K562 (cell line): ENCODE measurements at regions not wholly inside any gene's neighbourhood (a gene's known extent, or its start where the extent isn't known, plus 50 kb on each side); places are given as distances from the start of the nearest gene placed in this dataset.

Source experiments
- ATAC-seq: fragments of 200-7000 bp; cut with Tn5 transposase; 3 replicates; pipeline ENCODE4 v1.9.1; 2020; ENCODE audit warnings: moderate library complexity
- BruUV-seq: library from RNA; stranded (reverse); fragments of 400-500 nt; replicated peaks from 2 replicates; lab custom pipeline; 2021; lab: Mats Ljungman, UMichigan
- CTCF ChIA-PET: fragments of 300-600 bp; formaldehyde crosslinking; extraction: SDS; loops from one replicate; lab custom pipeline; 2021; ENCODE audit warnings: low intra/inter-chr PET ratio; lab: Yijun Ruan, JAX
- POLR2A ChIA-PET: fragments of 300-600, 350-650 bp; sonication (Branson Sonifier 250); formaldehyde crosslinking; extraction: SDS; loops from one replicate; lab custom pipeline; 2021; ENCODE audit warnings: antibody characterized with exemption, inconsistent platforms; lab: Yijun Ruan, JAX
- DNase-seq, 4 experiments: peaks; one replicate each; pipeline versions ENCODE4 v3.0.0 to v3.0.0-alpha.2; 2011 to 2018; ENCODE audit warnings: low spot score in 3 of 4, mixed read lengths in 3 of 4; ENCODE audit errors: extremely low read depth in 1 of 4
- FAIRE-seq: peaks from 2 replicates; lab custom pipeline; 2011; peaks lifted over from hg19 to GRCh38; lab: Jason Lieb, UNC
- H2AFZ ChIP-seq: 2 replicates; pipeline ENCODE4 v1.6.0; 2011; ENCODE audit warnings: low read depth, low read length, control low read depth, inconsistent platforms
- H3K27ac ChIP-seq: fragments of 200-600 bp; 3 replicates; pipeline ENCODE4 v1.8.0; 2011; ENCODE audit warnings: low read depth, mild to moderate bottlenecking, control low read depth, inconsistent platforms, low read length, moderate library complexity, mixed read lengths; ENCODE audit errors: extremely low read depth
- H3K27me3 ChIP-seq, 2 experiments: fragments of 300-600 bp in 1 of 2; 2 replicates in 1 of 2; 3 replicates in 1 of 2; pipeline versions ENCODE4 v1.6.0 to v1.8.0; 2011; ENCODE audit warnings: inconsistent platforms in 2 of 2, low read length in 2 of 2, mild to moderate bottlenecking in 1 of 2, mixed read lengths in 1 of 2, moderate library complexity in 1 of 2; ENCODE audit not compliant: control insufficient read depth in 2 of 2, insufficient read depth in 2 of 2
- H3K36me3 ChIP-seq: fragments of 300-600 bp; 3 replicates; pipeline ENCODE4 v1.8.0; 2011; ENCODE audit warnings: mild to moderate bottlenecking, low read length, inconsistent platforms; ENCODE audit not compliant: control insufficient read depth, insufficient read depth
- H3K4me1 ChIP-seq, 2 experiments: fragments of 200-600 bp in 1 of 2; replicated peaks in 1 of 2; 2 replicates in 1 of 2; 3 replicates in 1 of 2; pipeline versions ENCODE4 v1.5.1 to v1.8.0; 2011; ENCODE audit warnings: inconsistent platforms in 2 of 2, low read length in 2 of 2, mild to moderate bottlenecking in 1 of 2, mixed read lengths in 1 of 2, moderate library complexity in 1 of 2; ENCODE audit not compliant: control insufficient read depth in 2 of 2, insufficient read depth in 2 of 2
- H3K4me2 ChIP-seq: 2 replicates; pipeline ENCODE4 v1.6.1; 2011; ENCODE audit warnings: low read length, control low read depth, inconsistent platforms, mixed read lengths; ENCODE audit not compliant: insufficient read depth
- H3K4me3 ChIP-seq: fragments of 200-600 bp; sonication (generic), shearing (Covaris generic); 2 replicates; pipeline ENCODE4 v1.5.1; 2016; ENCODE audit warnings: control low read depth, inconsistent platforms
- H3K79me2 ChIP-seq: fragments of 200-600 bp; 3 replicates; pipeline ENCODE4 v1.8.0; 2011; ENCODE audit warnings: low read length, inconsistent platforms; ENCODE audit not compliant: control insufficient read depth, insufficient read depth
- H3K9ac ChIP-seq, 2 experiments: 2 replicates each; pipeline versions ENCODE4 v1.6.0 to v1.6.1; 2011; ENCODE audit warnings: low read depth in 2 of 2, low read length in 2 of 2, control low read depth in 1 of 2, inconsistent platforms in 1 of 2, mild to moderate bottlenecking in 1 of 2, mixed read lengths in 1 of 2; ENCODE audit not compliant: insufficient read depth in 1 of 2
- H3K9me1 ChIP-seq: one replicate; pipeline ENCODE4 v1.6.0; 2011; ENCODE audit warnings: inconsistent platforms, mild to moderate bottlenecking, low read length, moderate library complexity; ENCODE audit not compliant: control insufficient read depth, insufficient read depth
- H3K9me3 ChIP-seq: replicated peaks from 2 replicates; pipeline ENCODE4 v1.5.1; 2011; ENCODE audit warnings: low read depth, low read length, inconsistent platforms; ENCODE audit not compliant: control insufficient read depth, insufficient read depth
- H4K20me1 ChIP-seq: replicated peaks from 2 replicates; pipeline ENCODE4 v1.6.1; 2011; ENCODE audit warnings: low read length, inconsistent platforms, mixed read lengths; ENCODE audit not compliant: control insufficient read depth, insufficient read depth
- BRD9 ChIP-seq: fragments of 450-650 bp; IDR thresholded peaks from 2 replicates; pipeline ENCODE4 v1.6.1; 2018; ENCODE audit warnings: low read depth; ENCODE audit not compliant: partially characterized antibody
- SETDB1 ChIP-seq: IDR thresholded peaks from one replicate; pipeline ENCODE4 v1.6.1; 2012; ENCODE audit warnings: low read length, control low read depth, inconsistent platforms
- WGBS: fragments of 100-300 bp; shearing (Covaris generic); methylation state at CpG from one replicate; pipeline ENCODE4 v1.1.6; 2016; ENCODE audit warnings: low coverage, mixed read lengths; ENCODE audit not compliant: insufficient coverage; ENCODE audit errors: missing lambda C conversion rate; 5-methylcytosine and 5-hydroxymethylcytosine counted together
- in situ Hi-C: fragments of 300-500 bp; cut with MboI; formaldehyde crosslinking; loops from 4 replicates; pipeline ENCODE4 v1.15.0; 2018; ENCODE audit warnings: inconsistent platforms, mixed read lengths
- intact Hi-C: fragments of 100-400 bp; cut with micrococcal nuclease; formaldehyde crosslinking; loops from 2 replicates; pipeline ENCODE4 v1.14.2; 2022
- TF ChIP-seq, protein P1 (sequence below): fragments of 450-650 bp; IDR thresholded peaks from 2 replicates; pipeline ENCODE4 v1.6.1; 2017; ENCODE audit warnings: antibody characterized with exemption, mild to moderate bottlenecking
- TF ChIP-seq, protein P2 (sequence below): fragments of 450-650 bp; conservative IDR thresholded peaks from 2 replicates; pipeline ENCODE4 v1.6.1; 2016; ENCODE audit warnings: missing genetic modification characterization, low read depth, mild to moderate bottlenecking, missing compliant biosample characterization, moderate library complexity
- TF ChIP-seq, protein P3 (sequence below): fragments of 150-350 bp; IDR thresholded peaks from 2 replicates; pipeline ENCODE4 v1.6.1; 2014; ENCODE audit warnings: low read depth, mild to moderate bottlenecking, low read length, borderline replicate concordance

DNA sequence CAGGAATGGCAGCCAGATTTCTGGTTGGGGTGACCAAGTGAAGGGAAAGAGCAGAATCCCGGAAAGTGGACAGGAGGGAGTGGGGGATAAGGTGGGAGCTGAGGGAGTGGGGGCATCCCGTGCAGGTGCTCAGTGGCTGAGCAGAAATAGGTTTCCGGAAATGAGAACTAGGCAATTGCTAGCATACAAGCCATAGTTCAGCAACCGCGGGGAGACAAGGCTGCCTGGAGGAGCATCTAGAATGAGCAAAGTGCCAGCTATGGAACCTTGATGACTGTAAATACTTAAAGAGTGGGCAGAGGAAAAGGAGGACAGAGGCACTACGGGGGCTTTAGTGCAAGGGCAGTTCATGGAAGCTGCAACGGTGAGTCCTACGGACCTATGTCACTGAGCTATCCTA, 220.2 kb downstream of the BCL11A start:
- intact Hi-C loops (no loop called here), in situ Hi-C loops (no loop called here)
- H3K9me3 ChIP-seq = no peaks in the 10 kb centered on the region
- no peaks in the 10 kb centered on the region for H3K4me1 ChIP-seq
- ChIA-PET CTCF (no interaction called here), POLR2A (interaction anchor here (0.5 kb wide), 1 partner anchor 9 kb away, joined by 3 read pairs; no protein-coding TSS in a partner anchor)
- no peaks in the 10 kb centered on the region for H3K27me3 ChIP-seq
- no peak for FAIRE-seq
- TF ChIP-seq, protein P1, sequence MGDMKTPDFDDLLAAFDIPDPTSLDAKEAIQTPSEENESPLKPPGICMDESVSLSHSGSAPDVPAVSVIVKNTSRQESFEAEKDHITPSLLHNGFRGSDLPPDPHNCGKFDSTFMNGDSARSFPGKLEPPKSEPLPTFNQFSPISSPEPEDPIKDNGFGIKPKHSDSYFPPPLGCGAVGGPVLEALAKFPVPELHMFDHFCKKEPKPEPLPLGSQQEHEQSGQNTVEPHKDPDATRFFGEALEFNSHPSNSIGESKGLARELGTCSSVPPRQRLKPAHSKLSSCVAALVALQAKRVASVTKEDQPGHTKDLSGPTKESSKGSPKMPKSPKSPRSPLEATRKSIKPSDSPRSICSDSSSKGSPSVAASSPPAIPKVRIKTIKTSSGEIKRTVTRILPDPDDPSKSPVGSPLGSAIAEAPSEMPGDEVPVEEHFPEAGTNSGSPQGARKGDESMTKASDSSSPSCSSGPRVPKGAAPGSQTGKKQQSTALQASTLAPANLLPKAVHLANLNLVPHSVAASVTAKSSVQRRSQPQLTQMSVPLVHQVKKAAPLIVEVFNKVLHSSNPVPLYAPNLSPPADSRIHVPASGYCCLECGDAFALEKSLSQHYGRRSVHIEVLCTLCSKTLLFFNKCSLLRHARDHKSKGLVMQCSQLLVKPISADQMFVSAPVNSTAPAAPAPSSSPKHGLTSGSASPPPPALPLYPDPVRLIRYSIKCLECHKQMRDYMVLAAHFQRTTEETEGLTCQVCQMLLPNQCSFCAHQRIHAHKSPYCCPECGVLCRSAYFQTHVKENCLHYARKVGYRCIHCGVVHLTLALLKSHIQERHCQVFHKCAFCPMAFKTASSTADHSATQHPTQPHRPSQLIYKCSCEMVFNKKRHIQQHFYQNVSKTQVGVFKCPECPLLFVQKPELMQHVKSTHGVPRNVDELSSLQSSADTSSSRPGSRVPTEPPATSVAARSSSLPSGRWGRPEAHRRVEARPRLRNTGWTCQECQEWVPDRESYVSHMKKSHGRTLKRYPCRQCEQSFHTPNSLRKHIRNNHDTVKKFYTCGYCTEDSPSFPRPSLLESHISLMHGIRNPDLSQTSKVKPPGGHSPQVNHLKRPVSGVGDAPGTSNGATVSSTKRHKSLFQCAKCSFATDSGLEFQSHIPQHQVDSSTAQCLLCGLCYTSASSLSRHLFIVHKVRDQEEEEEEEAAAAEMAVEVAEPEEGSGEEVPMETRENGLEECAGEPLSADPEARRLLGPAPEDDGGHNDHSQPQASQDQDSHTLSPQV = no peak
- TF ChIP-seq, protein P2, sequence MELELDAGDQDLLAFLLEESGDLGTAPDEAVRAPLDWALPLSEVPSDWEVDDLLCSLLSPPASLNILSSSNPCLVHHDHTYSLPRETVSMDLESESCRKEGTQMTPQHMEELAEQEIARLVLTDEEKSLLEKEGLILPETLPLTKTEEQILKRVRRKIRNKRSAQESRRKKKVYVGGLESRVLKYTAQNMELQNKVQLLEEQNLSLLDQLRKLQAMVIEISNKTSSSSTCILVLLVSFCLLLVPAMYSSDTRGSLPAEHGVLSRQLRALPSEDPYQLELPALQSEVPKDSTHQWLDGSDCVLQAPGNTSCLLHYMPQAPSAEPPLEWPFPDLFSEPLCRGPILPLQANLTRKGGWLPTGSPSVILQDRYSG = no peak
- TF ChIP-seq, protein P3, sequence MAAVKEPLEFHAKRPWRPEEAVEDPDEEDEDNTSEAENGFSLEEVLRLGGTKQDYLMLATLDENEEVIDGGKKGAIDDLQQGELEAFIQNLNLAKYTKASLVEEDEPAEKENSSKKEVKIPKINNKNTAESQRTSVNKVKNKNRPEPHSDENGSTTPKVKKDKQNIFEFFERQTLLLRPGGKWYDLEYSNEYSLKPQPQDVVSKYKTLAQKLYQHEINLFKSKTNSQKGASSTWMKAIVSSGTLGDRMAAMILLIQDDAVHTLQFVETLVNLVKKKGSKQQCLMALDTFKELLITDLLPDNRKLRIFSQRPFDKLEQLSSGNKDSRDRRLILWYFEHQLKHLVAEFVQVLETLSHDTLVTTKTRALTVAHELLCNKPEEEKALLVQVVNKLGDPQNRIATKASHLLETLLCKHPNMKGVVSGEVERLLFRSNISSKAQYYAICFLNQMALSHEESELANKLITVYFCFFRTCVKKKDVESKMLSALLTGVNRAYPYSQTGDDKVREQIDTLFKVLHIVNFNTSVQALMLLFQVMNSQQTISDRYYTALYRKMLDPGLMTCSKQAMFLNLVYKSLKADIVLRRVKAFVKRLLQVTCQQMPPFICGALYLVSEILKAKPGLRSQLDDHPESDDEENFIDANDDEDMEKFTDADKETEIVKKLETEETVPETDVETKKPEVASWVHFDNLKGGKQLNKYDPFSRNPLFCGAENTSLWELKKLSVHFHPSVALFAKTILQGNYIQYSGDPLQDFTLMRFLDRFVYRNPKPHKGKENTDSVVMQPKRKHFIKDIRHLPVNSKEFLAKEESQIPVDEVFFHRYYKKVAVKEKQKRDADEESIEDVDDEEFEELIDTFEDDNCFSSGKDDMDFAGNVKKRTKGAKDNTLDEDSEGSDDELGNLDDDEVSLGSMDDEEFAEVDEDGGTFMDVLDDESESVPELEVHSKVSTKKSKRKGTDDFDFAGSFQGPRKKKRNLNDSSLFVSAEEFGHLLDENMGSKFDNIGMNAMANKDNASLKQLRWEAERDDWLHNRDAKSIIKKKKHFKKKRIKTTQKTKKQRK = no peak
- TF ChIP-seq BRD9 (no peak), SETDB1 (no peak)
- H2AFZ ChIP-seq = no peak overlapping the region
- no peak for ATAC-seq
- no peak overlapping the region for H3K4me3 ChIP-seq
- no peak overlapping the region for H3K4me2 ChIP-seq
- BruUV-seq = no TSS peak
- 0% methylated on average over 8 of the region's 8 CpGs for WGBS
- H3K36me3 ChIP-seq = no peaks in the 10 kb centered on the region
- no peak overlapping the region for H3K27ac ChIP-seq
- H3K79me2 ChIP-seq = no peaks in the 10 kb centered on the region
- DNase-seq = no peak
- H4K20me1 ChIP-seq = no peaks in the 10 kb centered on the region
- H3K9ac ChIP-seq = no peak overlapping the region
- H3K9me1 ChIP-seq = no peaks in the 10 kb centered on the region
